IMR-90 (cell line): ENCODE measurements at regions not wholly inside any gene's neighbourhood (a gene's known extent, or its start where the extent isn't known, plus 50 kb on each side); places are given as distances from the start of the nearest gene placed in this dataset.

Source experiments
- ATAC-seq: fragments of 200-7000 bp; cut with Tn5 transposase; 2 replicates; pipeline ENCODE4 v1.9.1; 2020; ENCODE audit warnings: low read depth, mild to moderate bottlenecking, moderate library complexity
- BruUV-seq: library from RNA; stranded (reverse); fragments of 400-500 nt; replicated peaks from 2 replicates; lab custom pipeline; 2021; lab: Mats Ljungman, UMichigan
- CTCF ChIA-PET: fragments of 300-600 bp; formaldehyde crosslinking; extraction: SDS; loops from one replicate; lab custom pipeline; 2021; ENCODE audit warnings: antibody characterized with exemption; lab: Yijun Ruan, JAX
- POLR2A ChIA-PET: fragments of 300-600 bp; sonication (Branson Sonifier 250); formaldehyde crosslinking; loops from one replicate; lab custom pipeline; 2022; ENCODE audit warnings: antibody characterized with exemption; ENCODE audit not compliant: unreplicated experiment; lab: Charles Lee
- DNase-seq: peaks from one replicate; pipeline ENCODE4 v3.0.0; 2013
- H2AFZ ChIP-seq: replicated peaks from 2 replicates; pipeline ENCODE3; 2013; ENCODE audit warnings: low read length, mild to moderate bottlenecking; ENCODE audit not compliant: poor library complexity
- H2AK5ac ChIP-seq: 2 replicates; pipeline ENCODE4 v1.6.1; 2013; ENCODE audit warnings: low read depth, low read length, inconsistent platforms
- H2AK9ac ChIP-seq: replicated peaks from 2 replicates; pipeline ENCODE3; 2013; ENCODE audit warnings: mild to moderate bottlenecking, low read depth, low read length, moderate library complexity; ENCODE audit not compliant: poor library complexity
- H2BK120ac ChIP-seq: 2 replicates; pipeline ENCODE4 v1.6.1; 2013; ENCODE audit warnings: low read depth, low read length, inconsistent platforms
- H2BK15ac ChIP-seq: 3 replicates; pipeline ENCODE4 v1.6.1; 2013; ENCODE audit warnings: low read depth, low read length, inconsistent platforms
- H2BK20ac ChIP-seq: 2 replicates; pipeline ENCODE4 v1.6.1; 2013; ENCODE audit warnings: low read depth, mild to moderate bottlenecking, inconsistent platforms, low read length, moderate library complexity
- H2BK5ac ChIP-seq: 2 replicates; pipeline ENCODE4 v1.6.1; 2013; ENCODE audit warnings: mild to moderate bottlenecking, low read depth, low read length, inconsistent platforms; ENCODE audit not compliant: poor library complexity, severe bottlenecking
- H3K14ac ChIP-seq: replicated peaks from 2 replicates; pipeline ENCODE4 v1.6.1; 2013; ENCODE audit warnings: low read depth, low read length, inconsistent platforms
- H3K18ac ChIP-seq: 2 replicates; pipeline ENCODE4 v1.6.1; 2013; ENCODE audit warnings: low read depth, low read length, control low read depth
- H3K23ac ChIP-seq: 2 replicates; pipeline ENCODE4 v1.6.1; 2013; ENCODE audit warnings: low read depth, low read length, inconsistent platforms
- H3K27ac ChIP-seq: 2 replicates; pipeline ENCODE4 v1.5.1; 2013; ENCODE audit warnings: mild to moderate bottlenecking, control low read depth, low read length; ENCODE audit not compliant: insufficient read depth
- H3K27me3 ChIP-seq: 2 replicates; pipeline ENCODE4 v1.6.1; 2013; ENCODE audit warnings: low read length; ENCODE audit not compliant: control insufficient read depth, insufficient read depth
- H3K36me3 ChIP-seq: 2 replicates; pipeline ENCODE4 v1.6.1; 2013; ENCODE audit warnings: low read length, mixed read lengths; ENCODE audit not compliant: control insufficient read depth, insufficient read depth
- H3K4ac ChIP-seq: 2 replicates; pipeline ENCODE4 v1.6.1; 2013; ENCODE audit warnings: low read depth, low read length, inconsistent platforms
- H3K4me1 ChIP-seq: 2 replicates; pipeline ENCODE4 v1.6.1; 2013; ENCODE audit warnings: low read length, mixed read lengths; ENCODE audit not compliant: control insufficient read depth, insufficient read depth
- H3K4me2 ChIP-seq: 2 replicates; pipeline ENCODE4 v1.6.1; 2013; ENCODE audit warnings: low read depth, mild to moderate bottlenecking, control low read depth, low read length, moderate library complexity
- H3K4me3 ChIP-seq: 2 replicates; pipeline ENCODE4 v1.5.1; 2013; ENCODE audit warnings: low read depth, mild to moderate bottlenecking, control low read depth, low read length, moderate library complexity; ENCODE audit not compliant: insufficient read depth
- H3K56ac ChIP-seq: 2 replicates; pipeline ENCODE4 v1.6.1; 2013; ENCODE audit warnings: low read length, inconsistent platforms; ENCODE audit not compliant: insufficient read depth; ENCODE audit errors: extremely low read depth
- H3K79me1 ChIP-seq, 2 experiments: 2 replicates each; pipeline ENCODE4 v1.6.1; 2013; ENCODE audit warnings: low read length in 2 of 2, inconsistent platforms in 1 of 2, low read depth in 1 of 2
- H3K9ac ChIP-seq: 2 replicates; pipeline ENCODE4 v1.6.1; 2013; ENCODE audit warnings: low read depth, low read length, control low read depth
- H3K9me1 ChIP-seq: 2 replicates; pipeline ENCODE4 v1.6.1; 2013; ENCODE audit warnings: low read length, inconsistent platforms; ENCODE audit not compliant: insufficient read depth
- H3K9me3 ChIP-seq: 2 replicates; pipeline ENCODE4 v1.6.1; 2013; ENCODE audit warnings: low read length; ENCODE audit not compliant: control insufficient read depth, insufficient read depth
- H4K20me1 ChIP-seq: 2 replicates; pipeline ENCODE4 v1.6.1; 2013; ENCODE audit warnings: low read length, inconsistent platforms; ENCODE audit not compliant: insufficient read depth
- H4K5ac ChIP-seq: 2 replicates; pipeline ENCODE4 v1.6.1; 2013; ENCODE audit warnings: mild to moderate bottlenecking, low read depth, low read length, control low read depth
- H4K8ac ChIP-seq, 2 experiments: 2 replicates each; pipeline ENCODE4 v1.6.1; 2013; ENCODE audit warnings: low read depth in 2 of 2, low read length in 2 of 2, control low read depth in 1 of 2, inconsistent platforms in 1 of 2
- H4K91ac ChIP-seq: 2 replicates; pipeline ENCODE4 v1.6.1; 2013; ENCODE audit warnings: low read depth, low read length, inconsistent platforms; ENCODE audit not compliant: insufficient read depth
- MAFK ChIP-seq: IDR thresholded peaks from 2 replicates; pipeline ENCODE4 v1.6.1; 2012; ENCODE audit warnings: low read depth, low read length, improper control_type of control experiment
- NFE2L2 ChIP-seq: fragments of 150-350 bp; IDR thresholded peaks from 2 replicates; pipeline ENCODE4 v1.6.1; 2016; ENCODE audit warnings: low read depth, mild to moderate bottlenecking, low read length
- WGBS, 2 experiments: methylation state at CpG; one replicate each; pipeline versions ENCODE4 v1.1.5 to v1.1.7; 2013; ENCODE audit warnings: missing lambda C conversion rate in 2 of 2; ENCODE audit not compliant: insufficient read length in 1 of 2; ENCODE audit errors: extremely low coverage in 2 of 2; 5-methylcytosine and 5-hydroxymethylcytosine counted together
- dilution Hi-C: fragments of 300-500 bp; cut with HindIII; formaldehyde crosslinking; loops from one replicate; pipeline ENCODE4 v1.14.3; 2018; ENCODE audit warnings: low sequenced_read_pairs; ENCODE audit not compliant: unreplicated experiment
- in situ Hi-C: fragments of 300-500 bp; cut with MboI; formaldehyde crosslinking; loops from 3 replicates; pipeline ENCODE4 v1.14.3; 2019; ENCODE audit warnings: low sequenced_read_pairs, inconsistent platforms, mixed read lengths
- intact Hi-C: fragments of 100-400 bp; cut with micrococcal nuclease; formaldehyde crosslinking; loops from 2 replicates; pipeline ENCODE4 v1.10.0; 2022

- intact Hi-C loops = no loop called here
- H4K8ac ChIP-seq = no peak overlapping the region
- no peak overlapping the region for H3K4me3 ChIP-seq
- H2AFZ ChIP-seq = no peak overlapping the region
- H3K4ac ChIP-seq = no peak overlapping the region
- H2BK120ac ChIP-seq = no peak overlapping the region
- no peaks in the 10 kb centered on the region for H3K27me3 ChIP-seq
- peaks cover 15% of the 10 kb centered on the region; the same call in 1 of the 2 replicates for H3K9me3 ChIP-seq
- in situ Hi-C loops = no loop called here
- H2AK9ac ChIP-seq = no peak overlapping the region
- no peak overlapping the region for H3K14ac ChIP-seq
- no peak overlapping the region for H2BK5ac ChIP-seq
- no peak overlapping the region for H3K27ac ChIP-seq
- H3K36me3 ChIP-seq = no peaks in the 10 kb centered on the region
- DNase-seq (no peak), ATAC-seq (no peak)
- ChIA-PET POLR2A (no interaction called here), CTCF (no interaction called here)
- BruUV-seq = no TSS peak
- dilution Hi-C loops = no loop called here
- no peak overlapping the region for H2BK15ac ChIP-seq
- no peaks in the 10 kb centered on the region for H3K79me1 ChIP-seq
- no peak overlapping the region for H4K5ac ChIP-seq
- H3K9me1 ChIP-seq = no peaks in the 10 kb centered on the region
- H3K4me2 ChIP-seq = no peak overlapping the region
- WGBS, 2 experiments = no CpG with 5 or more reads among the region's 2 CpGs
- H2BK20ac ChIP-seq = no peak overlapping the region
- no peaks in the 10 kb centered on the region for H4K20me1 ChIP-seq
- H3K56ac ChIP-seq = no peak overlapping the region
- no peak overlapping the region for H2AK5ac ChIP-seq
- H3K9ac ChIP-seq = no peak overlapping the region
- no peak overlapping the region for H3K18ac ChIP-seq
- H3K23ac ChIP-seq = no peak overlapping the region
- H3K4me1 ChIP-seq = no peaks in the 10 kb centered on the region
- no peak overlapping the region for H4K91ac ChIP-seq
- TF ChIP-seq NFE2L2 (no peak), MAFK (0 out of 2 replicates have a peak, but pooled peaks have one; percentile 11)
Observed at GRCh38 chr16:52631711-52632110, 84.8 kb upstream of the TOX3 start.
